GM23338 (cell line): ENCODE measurements at regions not wholly inside any gene's neighbourhood (a gene's known extent, or its start where the extent isn't known, plus 50 kb on each side); places are given as distances from the start of the nearest gene placed in this dataset.

Experiments used
- ATAC-seq: fragments of 200-7000 bp; cut with Tn5 transposase; 3 replicates; pipeline ENCODE4 v1.9.1; 2020
- DNase-seq: peaks from one replicate; pipeline ENCODE4 v3.0.0-alpha.2; 2015; ENCODE audit warnings: low spot score
- H2AFZ ChIP-seq: fragments of 200-600 bp; sonication (generic); 2 replicates; pipeline ENCODE4 v1.8.0; 2016; ENCODE audit warnings: antibody characterized with exemption, mild to moderate bottlenecking, moderate library complexity
- H3F3A ChIP-seq: fragments of 200-600 bp; sonication (generic); replicated peaks from 2 replicates; pipeline ENCODE4 v1.8.0; 2017; ENCODE audit warnings: antibody characterized with exemption, mixed run types, low read depth
- H3K27ac ChIP-seq: fragments of 200-600 bp; sonication (generic); 2 replicates; pipeline ENCODE4 v1.6.1; 2016; ENCODE audit warnings: low read depth
- H3K27me3 ChIP-seq: fragments of 200-600 bp; sonication (generic); 2 replicates; pipeline ENCODE4 v1.8.0; 2016; ENCODE audit warnings: mild to moderate bottlenecking, mixed run types, moderate library complexity; ENCODE audit not compliant: insufficient read depth
- H3K36me3 ChIP-seq: fragments of 200-600 bp; sonication (generic); 2 replicates; pipeline ENCODE4 v1.8.0; 2016; ENCODE audit warnings: mild to moderate bottlenecking; ENCODE audit not compliant: insufficient read depth
- H3K4me1 ChIP-seq: fragments of 200-600 bp; sonication (generic); 2 replicates; pipeline ENCODE4 v1.8.0; 2016; ENCODE audit warnings: mild to moderate bottlenecking, moderate library complexity; ENCODE audit not compliant: insufficient read depth
- H3K4me2 ChIP-seq: fragments of 200-600 bp; sonication (generic); 2 replicates; pipeline ENCODE4 v1.7.1; 2017; ENCODE audit warnings: mixed run types
- H3K4me3 ChIP-seq: fragments of 200-600 bp; sonication (generic); 2 replicates; pipeline ENCODE4 v1.6.1; 2016; ENCODE audit warnings: mixed run types
- H3K79me2 ChIP-seq: fragments of 200-600 bp; sonication (generic); replicated peaks from 2 replicates; pipeline ENCODE4 v1.8.0; 2017; ENCODE audit warnings: mild to moderate bottlenecking; ENCODE audit not compliant: insufficient read depth
- H3K9me2 ChIP-seq: fragments of 200-600 bp; sonication (generic); 2 replicates; pipeline ENCODE4 v1.8.0; 2017; ENCODE audit not compliant: insufficient read depth
- H4K20me1 ChIP-seq: fragments of 200-600 bp; sonication (generic); replicated peaks from 2 replicates; pipeline ENCODE4 v1.8.0; 2017; ENCODE audit warnings: mild to moderate bottlenecking; ENCODE audit not compliant: insufficient read depth
- H3K27ac Mint-ChIP-seq: 2 replicates; pipeline ENCODE4 v1.8.0; 2020; ENCODE audit warnings: inconsistent platforms, mild to moderate bottlenecking, moderate library complexity, mixed read lengths
- H3K27me3 Mint-ChIP-seq: 3 replicates; pipeline ENCODE4 v1.8.0; 2022; ENCODE audit warnings: low read depth, mild to moderate bottlenecking, moderate library complexity, mixed read lengths, inconsistent platforms; ENCODE audit not compliant: insufficient read depth, poor library complexity
- H3K36me3 Mint-ChIP-seq: 3 replicates; pipeline ENCODE4 v1.8.0; 2021; ENCODE audit warnings: low read depth, mild to moderate bottlenecking, inconsistent platforms, moderate library complexity, mixed read lengths
- H3K4me1 Mint-ChIP-seq: 3 replicates; pipeline ENCODE4 v1.8.0; 2020; ENCODE audit warnings: mild to moderate bottlenecking, inconsistent platforms, mixed read lengths
- H3K4me3 Mint-ChIP-seq: 3 replicates; pipeline ENCODE4 v1.8.0; 2021; ENCODE audit warnings: moderate library complexity, mild to moderate bottlenecking, inconsistent platforms, mixed read lengths
- H3K9me3 Mint-ChIP-seq: 3 replicates; pipeline ENCODE4 v1.8.0; 2020; ENCODE audit warnings: moderate library complexity, mild to moderate bottlenecking, inconsistent platforms, mixed read lengths
- EZH2phosphoT487 ChIP-seq: fragments of 200-600 bp; sonication (generic); IDR thresholded peaks from one replicate; pipeline ENCODE4 v1.8.1; 2018; ENCODE audit warnings: antibody characterized with exemption; ENCODE audit not compliant: unreplicated experiment
- POLR2AphosphoS5 ChIP-seq: IDR thresholded peaks from 2 replicates; pipeline ENCODE4 v1.6.1; 2016; ENCODE audit warnings: antibody characterized with exemption, low read depth
- REST ChIP-seq: IDR thresholded peaks from one replicate; pipeline ENCODE4 v1.6.1; 2018; ENCODE audit warnings: antibody characterized with exemption; ENCODE audit not compliant: unreplicated experiment
- STAT1 ChIP-seq: IDR thresholded peaks from one replicate; pipeline ENCODE4 v1.6.1; 2016; ENCODE audit warnings: antibody characterized with exemption; ENCODE audit not compliant: unreplicated experiment
- ZNF462 ChIP-seq: fragments of 250-450 bp; sonication (Bioruptor Pico); IDR thresholded peaks from 2 replicates; pipeline ENCODE4 v1.5.0; 2020; ENCODE audit warnings: mild to moderate bottlenecking, moderate library complexity

GRCh38 chr7:153584132-153584531 is 468.1 kb upstream of the DPP6 start (continued):
- TF ChIP-seq ZNF462 (CRISPR knock-in tag) (no peak), REST (no peak), EZH2phosphoT487 (no peak)

- DNase-seq: no peak
- no peaks in the 10 kb centered on the region for H4K20me1 ChIP-seq
- no peak overlapping the region for H3K4me2 ChIP-seq
- no peaks in the 10 kb centered on the region; the same call in none of the 2 replicates for H3K36me3 ChIP-seq
- H3F3A ChIP-seq: no peaks in the 10 kb centered on the region
- H3K4me3 Mint-ChIP-seq: no peak overlapping the region
- peaks cover 97% of the 10 kb centered on the region for H3K9me3 Mint-ChIP-seq
- H3K4me1 ChIP-seq: no peaks in the 10 kb centered on the region
- ATAC-seq: no peak
- no peaks in the 10 kb centered on the region for H3K79me2 ChIP-seq
- H3K4me3 ChIP-seq: no peak overlapping the region
- no peak for TF ChIP-seq EZH2phosphoT487
- TF ChIP-seq REST: no peak
- TF ChIP-seq STAT1: no peak
- no peak for TF ChIP-seq POLR2AphosphoS5
- no peaks in the 10 kb centered on the region for H3K4me1 Mint-ChIP-seq
- no peak overlapping the region for H3K27ac ChIP-seq
- no peaks in the 10 kb centered on the region for H3K27me3 ChIP-seq
- no peak overlapping the region for H2AFZ ChIP-seq
- H3K36me3 Mint-ChIP-seq: peaks cover 27% of the 10 kb centered on the region
- peaks cover 2% of the 10 kb centered on the region for H3K27me3 Mint-ChIP-seq
- H3K27ac Mint-ChIP-seq: no peak overlapping the region
- no peaks in the 10 kb centered on the region for H3K9me2 ChIP-seq
Observed at GRCh38 chr7:153588586-153588985, 463.6 kb upstream of the DPP6 start.
